DOHH2 (cell line): ENCODE measurements at regions not wholly inside any gene's neighbourhood (a gene's known extent, or its start where the extent isn't known, plus 50 kb on each side); places are given as distances from the start of the nearest gene placed in this dataset.

Experiments used
- H3F3A ChIP-seq: fragments of 200-600 bp; sonication (generic), shearing (Covaris generic); 2 replicates; pipeline ENCODE4 v1.6.0; 2016; ENCODE audit warnings: antibody characterized with exemption, mild to moderate bottlenecking; ENCODE audit not compliant: control insufficient read depth, insufficient read depth
- H3K27ac ChIP-seq: fragments of 200-600 bp; sonication (generic); 2 replicates; pipeline ENCODE4 v1.5.1; 2014; ENCODE audit warnings: low read depth, mild to moderate bottlenecking, low read length, moderate library complexity
- H3K27me3 ChIP-seq: fragments of 200-600 bp; sonication (generic); 2 replicates; pipeline ENCODE4 v1.6.1; 2014; ENCODE audit warnings: mild to moderate bottlenecking, low read length, mixed read lengths; ENCODE audit not compliant: control insufficient read depth
- H3K36me3 ChIP-seq: fragments of 200-600 bp; sonication (generic); 2 replicates; pipeline ENCODE4 v1.6.1; 2014; ENCODE audit warnings: mild to moderate bottlenecking, low read length, moderate library complexity, mixed read lengths; ENCODE audit not compliant: control insufficient read depth
- H3K4me1 ChIP-seq: fragments of 200-600 bp; sonication (generic); 2 replicates; pipeline ENCODE4 v1.6.1; 2014; ENCODE audit warnings: mild to moderate bottlenecking, low read length, mixed read lengths; ENCODE audit not compliant: control insufficient read depth
- H3K4me2 ChIP-seq: fragments of 200-600 bp; sonication (generic); 2 replicates; pipeline ENCODE4 v1.6.0; 2014; ENCODE audit warnings: mild to moderate bottlenecking, low read length, moderate library complexity
- H3K4me3 ChIP-seq: fragments of 200-600 bp; sonication (generic); 2 replicates; pipeline ENCODE4 v1.5.1; 2014; ENCODE audit warnings: mild to moderate bottlenecking, low read length, mixed read lengths
- H3K79me2 ChIP-seq: fragments of 200-600 bp; sonication (generic); 2 replicates; pipeline ENCODE4 v1.6.1; 2014; ENCODE audit warnings: mild to moderate bottlenecking, low read length, mixed read lengths; ENCODE audit not compliant: control insufficient read depth
- H3K9me2 ChIP-seq: fragments of 200-600 bp; sonication (generic); replicated peaks from 2 replicates; pipeline ENCODE4 v1.6.1; 2014; ENCODE audit warnings: mild to moderate bottlenecking, low read length, mixed read lengths; ENCODE audit not compliant: control insufficient read depth
- H3K9me3 ChIP-seq: fragments of 200-600 bp; sonication (generic); 2 replicates; pipeline ENCODE4 v1.6.1; 2014; ENCODE audit warnings: antibody characterized with exemption, low read length, mixed read lengths; ENCODE audit not compliant: control insufficient read depth, insufficient read depth
- H4K20me1 ChIP-seq: fragments of 200-600 bp; sonication (generic); 2 replicates; pipeline ENCODE4 v1.6.0; 2014; ENCODE audit warnings: low read depth, mild to moderate bottlenecking, antibody characterized with exemption, low read length, moderate library complexity; ENCODE audit not compliant: control insufficient read depth, insufficient read depth
- EZH2phosphoT487 ChIP-seq: fragments of 200-600 bp; sonication (generic); IDR thresholded peaks from 2 replicates; pipeline ENCODE4 v1.6.1; 2017; ENCODE audit warnings: borderline replicate concordance, mild to moderate bottlenecking, antibody characterized with exemption, low read length, moderate library complexity, mixed read lengths
- TF ChIP-seq, protein P1 (sequence below): fragments of 200-600 bp; sonication (generic); IDR thresholded peaks from one replicate; pipeline ENCODE4 v1.5.1; 2014; ENCODE audit warnings: antibody characterized with exemption, mild to moderate bottlenecking, low read depth, low read length; ENCODE audit not compliant: poor library complexity, severe bottlenecking

DNA sequence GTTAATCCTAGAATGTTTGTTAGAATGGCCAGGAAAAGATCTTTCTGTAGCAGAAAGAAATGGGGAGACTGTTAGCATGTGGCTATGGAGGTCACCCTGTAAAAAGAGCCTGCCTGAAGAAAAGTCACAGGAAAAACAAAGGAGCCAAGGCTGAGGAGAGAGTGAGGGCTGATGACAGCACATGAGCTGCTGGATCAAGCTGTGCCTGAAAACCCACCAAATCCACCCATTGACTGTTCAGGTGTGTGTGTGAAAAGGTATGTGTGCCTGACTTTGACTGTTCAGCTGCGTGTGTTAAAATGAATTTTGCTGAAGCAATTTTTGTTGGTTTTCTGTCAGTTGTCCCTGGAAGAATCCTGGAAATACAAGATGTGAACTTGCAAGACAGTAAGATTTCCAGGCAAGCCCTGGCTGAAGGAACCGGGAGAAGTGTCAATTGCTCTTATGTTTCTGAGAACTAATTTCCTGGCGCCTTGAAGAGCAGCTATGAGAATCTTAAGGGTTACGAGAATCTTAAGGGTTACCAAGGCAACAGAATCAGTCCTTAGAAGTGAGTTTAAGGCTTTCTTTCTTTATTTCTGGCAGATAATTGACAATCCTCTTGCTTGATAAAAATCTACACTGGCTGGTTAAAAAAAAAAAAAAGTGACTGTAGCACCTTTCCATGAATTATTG, 73.0 kb upstream of the LGALSL start:
- Histone ChIP-seq H3K27me3 (no peaks in the 10 kb centered on the region; the same call in 1 of the 2 replicates), H4K20me1 (no peaks in the 10 kb centered on the region), H3F3A (no peaks in the 10 kb centered on the region), H3K4me2 (no peak overlapping the region), H3K9me3 (no peaks in the 10 kb centered on the region), H3K79me2 (no peaks in the 10 kb centered on the region), H3K4me1 (no peaks in the 10 kb centered on the region), H3K36me3 (no peaks in the 10 kb centered on the region), H3K9me2 (no peaks in the 10 kb centered on the region), H3K27ac (no peak overlapping the region), H3K4me3 (no peak overlapping the region)
- TF ChIP-seq, protein P1, sequence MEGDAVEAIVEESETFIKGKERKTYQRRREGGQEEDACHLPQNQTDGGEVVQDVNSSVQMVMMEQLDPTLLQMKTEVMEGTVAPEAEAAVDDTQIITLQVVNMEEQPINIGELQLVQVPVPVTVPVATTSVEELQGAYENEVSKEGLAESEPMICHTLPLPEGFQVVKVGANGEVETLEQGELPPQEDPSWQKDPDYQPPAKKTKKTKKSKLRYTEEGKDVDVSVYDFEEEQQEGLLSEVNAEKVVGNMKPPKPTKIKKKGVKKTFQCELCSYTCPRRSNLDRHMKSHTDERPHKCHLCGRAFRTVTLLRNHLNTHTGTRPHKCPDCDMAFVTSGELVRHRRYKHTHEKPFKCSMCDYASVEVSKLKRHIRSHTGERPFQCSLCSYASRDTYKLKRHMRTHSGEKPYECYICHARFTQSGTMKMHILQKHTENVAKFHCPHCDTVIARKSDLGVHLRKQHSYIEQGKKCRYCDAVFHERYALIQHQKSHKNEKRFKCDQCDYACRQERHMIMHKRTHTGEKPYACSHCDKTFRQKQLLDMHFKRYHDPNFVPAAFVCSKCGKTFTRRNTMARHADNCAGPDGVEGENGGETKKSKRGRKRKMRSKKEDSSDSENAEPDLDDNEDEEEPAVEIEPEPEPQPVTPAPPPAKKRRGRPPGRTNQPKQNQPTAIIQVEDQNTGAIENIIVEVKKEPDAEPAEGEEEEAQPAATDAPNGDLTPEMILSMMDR, result no peak
- TF ChIP-seq EZH2phosphoT487, result no peak

DNA sequence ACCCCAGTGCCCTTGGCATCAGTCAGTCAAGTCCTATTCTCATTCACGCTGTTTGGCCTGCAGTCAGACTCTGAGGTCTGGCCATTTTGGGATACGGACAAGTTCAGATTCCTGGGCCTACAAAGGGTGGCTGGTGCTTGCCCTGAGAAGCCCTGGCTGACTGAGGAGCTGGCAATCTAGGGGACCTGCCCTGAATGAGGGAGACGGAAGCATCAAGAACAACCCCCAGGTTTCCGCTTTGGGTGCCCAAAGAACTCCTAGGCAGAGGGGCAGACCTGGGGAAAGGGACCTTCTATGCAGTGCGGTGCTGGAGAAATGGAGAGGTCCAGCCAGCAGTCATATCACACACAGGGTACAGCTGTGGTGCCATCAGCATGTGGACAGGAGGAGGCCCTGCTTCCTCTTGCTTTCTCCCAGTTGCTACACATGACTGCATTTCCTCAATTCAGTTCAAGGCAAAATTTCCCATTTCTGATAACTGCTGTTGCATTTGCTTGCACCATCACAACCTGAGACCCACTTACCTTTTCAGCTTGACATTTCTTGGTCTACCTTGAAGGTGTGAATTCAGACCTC, 70.9 kb upstream of the LGALSL start:
- TF ChIP-seq EZH2phosphoT487, result no peak
- TF ChIP-seq, protein P1, result no peak
- Histone ChIP-seq H4K20me1 (no peaks in the 10 kb centered on the region), H3K4me3 (no peak overlapping the region), H3K9me3 (no peaks in the 10 kb centered on the region), H3K27ac (no peak overlapping the region), H3K36me3 (no peaks in the 10 kb centered on the region), H3K79me2 (no peaks in the 10 kb centered on the region), H3K9me2 (no peaks in the 10 kb centered on the region), H3K27me3 (no peaks in the 10 kb centered on the region; the same call in 1 of the 2 replicates), H3K4me1 (no peaks in the 10 kb centered on the region), H3K4me2 (no peak overlapping the region), H3F3A (no peaks in the 10 kb centered on the region)

DNA sequence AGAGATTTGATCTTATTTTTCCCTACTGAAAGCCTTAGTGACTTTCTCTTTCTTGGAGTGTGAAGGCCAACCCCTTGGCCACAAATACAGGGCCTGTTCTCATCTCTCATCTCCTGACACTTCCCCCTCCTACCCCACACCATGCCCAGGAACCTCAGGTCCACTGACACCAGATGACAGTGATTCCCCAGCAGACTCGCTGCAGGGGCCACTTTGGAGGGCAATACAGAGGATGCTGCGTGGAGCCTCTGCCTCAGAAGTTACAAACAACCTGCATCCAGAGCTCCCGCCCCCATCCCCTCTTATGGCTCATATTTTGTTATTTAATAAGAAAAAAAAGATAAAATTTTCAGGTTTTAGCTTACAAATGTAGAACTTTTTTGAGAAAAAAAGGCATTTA, 70.1 kb upstream of the LGALSL start:
- TF ChIP-seq, protein P1, result no peak
- TF ChIP-seq EZH2phosphoT487, result no peak
- no peak overlapping the region for H3K4me2 ChIP-seq
- no peaks in the 10 kb centered on the region for H4K20me1 ChIP-seq
- no peak overlapping the region for H3K4me3 ChIP-seq
- H3K27ac ChIP-seq, result no peak overlapping the region
- H3F3A ChIP-seq, result no peaks in the 10 kb centered on the region
- no peaks in the 10 kb centered on the region for H3K9me3 ChIP-seq
- no peaks in the 10 kb centered on the region for H3K9me2 ChIP-seq
- no peaks in the 10 kb centered on the region for H3K36me3 ChIP-seq
- no peaks in the 10 kb centered on the region; the same call in 1 of the 2 replicates for H3K27me3 ChIP-seq
- no peaks in the 10 kb centered on the region for H3K79me2 ChIP-seq
- H3K4me1 ChIP-seq, result no peaks in the 10 kb centered on the region
